Activated naive CD4-positive, alpha-beta T cell treated with anti-CD3 and anti-CD28 coated beads, Interleukin-2, amount 10 ng/mL, durations not matched to agents 7 days and 5 days (primary cell): ENCODE measurements at regions not wholly inside any gene's neighbourhood (a gene's known extent, or its start where the extent isn't known, plus 50 kb on each side); places are given as distances from the start of the nearest gene placed in this dataset.
"Not testable (repeated sequence)": the region's sequence is repeated elsewhere in the genome, so short reads cannot be mapped to it uniquely, and the experiment has no call there.

ENCODE experiments used
- CTCF ChIA-PET: fragments of 350-600 bp; sonication (Branson Sonifier 250); formaldehyde crosslinking; loops from one replicate; lab custom pipeline; 2021; ENCODE audit warnings: antibody characterized with exemption; lab: Charles Lee
- DNase-seq: peaks from one replicate; pipeline ENCODE4 v3.0.0-alpha.2; 2020
- H3K27ac Mint-ChIP-seq: one replicate; pipeline ENCODE4 v1.8.0; 2021; ENCODE audit warnings: mild to moderate bottlenecking, moderate library complexity, mixed read lengths
- H3K27me3 Mint-ChIP-seq: one replicate; pipeline ENCODE4 v1.8.0; 2021; ENCODE audit warnings: mild to moderate bottlenecking, mixed read lengths
- H3K36me3 Mint-ChIP-seq: one replicate; pipeline ENCODE4 v1.8.0; 2021; ENCODE audit warnings: mixed read lengths
- H3K4me1 Mint-ChIP-seq: one replicate; pipeline ENCODE4 v1.8.0; 2021; ENCODE audit warnings: mixed read lengths
- H3K4me3 Mint-ChIP-seq: one replicate; pipeline ENCODE4 v1.8.0; 2021; ENCODE audit warnings: mild to moderate bottlenecking, moderate library complexity, mixed read lengths
- H3K9me3 Mint-ChIP-seq: one replicate; pipeline ENCODE4 v1.8.0; 2021; ENCODE audit warnings: mixed read lengths

- H3K4me3 Mint-ChIP-seq: no peak overlapping the region
- no peaks in the 10 kb centered on the region for H3K27me3 Mint-ChIP-seq
- H3K4me1 Mint-ChIP-seq: no peaks in the 10 kb centered on the region
- CTCF ChIA-PET: no interaction called here
- H3K36me3 Mint-ChIP-seq: no peaks in the 10 kb centered on the region
- no peak overlapping the region for H3K27ac Mint-ChIP-seq
- no peaks in the 10 kb centered on the region for H3K9me3 Mint-ChIP-seq
- no peak for DNase-seq
Measured at GRCh38 chr4:23130845-23131244, 438.1 kb downstream of the GBA3 start.

- Mint-ChIP-seq H3K27ac (no peak overlapping the region), H3K4me1 (no peaks in the 10 kb centered on the region), H3K9me3 (no peaks in the 10 kb centered on the region), H3K27me3 (no peaks in the 10 kb centered on the region), H3K36me3 (no peaks in the 10 kb centered on the region), H3K4me3 (no peak overlapping the region)
- DNase-seq: no peak
- CTCF ChIA-PET: no interaction called here
Measured at GRCh38 chr4:23125118-23125517, 432.4 kb downstream of the GBA3 start.

- no peak overlapping the region for H3K27ac Mint-ChIP-seq
- DNase-seq: no peak
- no peaks in the 10 kb centered on the region for H3K27me3 Mint-ChIP-seq
- H3K9me3 Mint-ChIP-seq: no peaks in the 10 kb centered on the region
- no peak overlapping the region for H3K4me3 Mint-ChIP-seq
- CTCF ChIA-PET: no interaction called here
- no peaks in the 10 kb centered on the region for H3K4me1 Mint-ChIP-seq
- H3K36me3 Mint-ChIP-seq: no peaks in the 10 kb centered on the region
Measured at GRCh38 chr4:23122666-23123400, 430.1 kb downstream of the GBA3 start.

DNA sequence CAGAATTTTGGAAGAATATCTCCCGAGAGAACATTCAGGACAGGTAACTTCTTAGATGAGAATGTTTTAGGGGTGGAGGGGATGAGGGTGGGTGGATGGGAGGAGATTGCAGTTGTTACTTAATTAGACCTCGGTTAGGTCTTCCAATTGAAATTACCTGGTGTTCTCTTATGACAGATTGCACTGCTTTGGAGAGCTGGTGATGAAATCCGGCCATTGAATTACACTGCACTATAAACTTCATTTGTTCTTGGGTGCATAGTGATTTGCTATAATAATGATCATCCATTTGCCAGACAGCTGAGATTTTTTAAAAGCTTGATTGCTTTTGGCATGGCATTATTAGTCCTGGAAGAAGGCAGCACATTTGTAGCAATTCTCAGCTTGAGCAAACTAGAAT is 427.6 kb downstream of the GBA3 start:
- H3K4me3 Mint-ChIP-seq: no peak overlapping the region
- no peak overlapping the region for H3K27ac Mint-ChIP-seq
- no peaks in the 10 kb centered on the region for H3K9me3 Mint-ChIP-seq
- no peaks in the 10 kb centered on the region for H3K36me3 Mint-ChIP-seq
- no peaks in the 10 kb centered on the region for H3K4me1 Mint-ChIP-seq
- no peak for DNase-seq
- H3K27me3 Mint-ChIP-seq: no peaks in the 10 kb centered on the region
- CTCF ChIA-PET: interaction anchor here (0.8 kb wide), 1 partner anchor 9 kb away, joined by 3 read pairs; no protein-coding TSS in a partner anchor

- Mint-ChIP-seq H3K36me3 (no peaks in the 10 kb centered on the region), H3K4me1 (no peaks in the 10 kb centered on the region), H3K27me3 (no peaks in the 10 kb centered on the region), H3K27ac (no peak overlapping the region), H3K4me3 (no peak overlapping the region), H3K9me3 (no peaks in the 10 kb centered on the region)
- CTCF ChIA-PET: interaction anchor here (0.8 kb wide), 1 partner anchor 18 kb away, joined by 3 read pairs; no protein-coding TSS in a partner anchor
- DNase-seq: no peak
Measured at GRCh38 chr4:23117826-23118225, 425.1 kb downstream of the GBA3 start.

- no peak for DNase-seq
- H3K9me3 Mint-ChIP-seq: no peaks in the 10 kb centered on the region
- CTCF ChIA-PET: interaction anchor here (0.7 kb wide), 1 partner anchor 461 kb away, joined by 3 read pairs; no protein-coding TSS in a partner anchor
- H3K4me3 Mint-ChIP-seq: no peak overlapping the region
- H3K36me3 Mint-ChIP-seq: no peaks in the 10 kb centered on the region
- H3K27ac Mint-ChIP-seq: no peak overlapping the region
- H3K27me3 Mint-ChIP-seq: no peaks in the 10 kb centered on the region
- no peaks in the 10 kb centered on the region for H3K4me1 Mint-ChIP-seq
Measured at GRCh38 chr4:23114538-23114937, 421.8 kb downstream of the GBA3 start.

DNA sequence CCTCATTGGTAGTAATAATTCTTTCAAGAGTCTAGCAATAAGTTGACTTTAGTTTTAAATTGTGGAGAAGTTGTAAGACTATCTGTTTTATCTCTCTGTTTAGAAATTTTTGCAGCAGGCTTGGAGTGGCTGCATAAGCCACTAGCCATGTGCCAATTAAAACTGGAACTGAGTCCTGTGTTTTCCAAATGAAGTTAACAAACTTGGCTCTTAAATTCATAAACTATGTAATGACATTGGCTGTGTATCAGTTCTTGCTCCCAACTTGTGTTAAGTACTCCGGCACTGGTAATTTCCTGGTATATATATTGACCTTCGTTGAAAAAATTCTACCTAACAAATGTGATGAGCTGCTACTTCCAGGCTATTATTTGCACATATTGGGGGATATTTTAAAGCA is 420.4 kb downstream of the GBA3 start:
- no peak overlapping the region for H3K4me3 Mint-ChIP-seq
- CTCF ChIA-PET: no interaction called here
- no peaks in the 10 kb centered on the region for H3K36me3 Mint-ChIP-seq
- DNase-seq: no peak
- H3K27me3 Mint-ChIP-seq: no peaks in the 10 kb centered on the region
- no peaks in the 10 kb centered on the region for H3K4me1 Mint-ChIP-seq
- H3K27ac Mint-ChIP-seq: no peak overlapping the region
- H3K9me3 Mint-ChIP-seq: no peaks in the 10 kb centered on the region

GRCh38 chr4:23106516-23106915 is 413.8 kb downstream of the GBA3 start:
- Mint-ChIP-seq H3K27me3 (no peaks in the 10 kb centered on the region), H3K9me3 (no peaks in the 10 kb centered on the region), H3K36me3 (no peaks in the 10 kb centered on the region), H3K27ac (no peak overlapping the region), H3K4me1 (no peaks in the 10 kb centered on the region), H3K4me3 (no peak overlapping the region)
- CTCF ChIA-PET: no interaction called here
- DNase-seq: no peak

- H3K27me3 Mint-ChIP-seq: no peaks in the 10 kb centered on the region
- DNase-seq: no peak
- no peaks in the 10 kb centered on the region for H3K9me3 Mint-ChIP-seq
- no peak overlapping the region for H3K4me3 Mint-ChIP-seq
- no peak overlapping the region for H3K27ac Mint-ChIP-seq
- no peaks in the 10 kb centered on the region for H3K36me3 Mint-ChIP-seq
- CTCF ChIA-PET: no interaction called here
- no peaks in the 10 kb centered on the region for H3K4me1 Mint-ChIP-seq
Measured at GRCh38 chr4:23105759-23106370, 413.1 kb downstream of the GBA3 start.

- CTCF ChIA-PET: no interaction called here
- Mint-ChIP-seq H3K4me3 (no peak overlapping the region), H3K4me1 (no peaks in the 10 kb centered on the region), H3K27me3 (no peaks in the 10 kb centered on the region), H3K27ac (no peak overlapping the region), H3K9me3 (peaks cover 2% of the 10 kb centered on the region), H3K36me3 (no peaks in the 10 kb centered on the region)
- no peak for DNase-seq
Measured at GRCh38 chr4:23097251-23097650, 404.5 kb downstream of the GBA3 start.

DNA sequence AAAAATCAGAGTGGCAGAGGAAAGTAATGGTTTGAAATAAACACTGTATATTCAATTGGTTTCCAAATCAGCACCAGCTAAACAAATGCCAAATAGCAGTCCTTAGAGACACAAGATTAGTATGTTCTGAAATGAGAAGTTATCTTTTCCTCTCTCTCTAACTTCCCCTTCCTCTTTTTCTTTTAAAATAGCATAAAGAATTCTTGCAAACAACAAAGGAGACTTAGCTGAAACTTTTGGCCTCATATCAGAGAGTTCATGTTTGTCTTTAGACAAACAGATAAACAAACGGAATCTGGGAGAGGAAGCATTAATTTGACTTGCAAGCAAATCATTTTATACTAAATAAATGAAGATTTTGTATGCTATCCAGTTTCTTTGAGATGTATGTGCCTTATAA is 399.0 kb downstream of the GBA3 start:
- no peak overlapping the region for H3K4me3 Mint-ChIP-seq

DNA sequence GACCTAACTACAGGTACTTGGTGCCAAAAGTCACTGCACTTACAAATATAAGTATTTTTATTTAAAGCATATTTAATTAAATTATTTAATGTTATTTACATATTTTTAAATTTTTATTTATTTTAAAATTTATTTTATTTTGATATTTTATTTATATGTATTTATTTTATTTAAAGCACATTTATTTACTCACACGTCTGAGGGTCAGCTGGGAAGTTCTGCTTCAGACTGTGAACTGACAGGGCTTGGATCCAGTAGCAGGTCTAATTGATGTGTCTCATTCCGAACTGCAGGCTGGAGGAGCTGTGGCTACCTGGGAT is 392.5 kb downstream of the GBA3 start:
- H3K4me3 Mint-ChIP-seq: no peak overlapping the region

More for the DNA sequence above, 399.0 kb downstream of the GBA3 start:
- no peaks in the 10 kb centered on the region for H3K27me3 Mint-ChIP-seq
- peaks cover 2% of the 10 kb centered on the region for H3K9me3 Mint-ChIP-seq
- H3K36me3 Mint-ChIP-seq: no peaks in the 10 kb centered on the region
- DNase-seq: no peak
- no peaks in the 10 kb centered on the region for H3K4me1 Mint-ChIP-seq
- H3K27ac Mint-ChIP-seq: no peak overlapping the region
- CTCF ChIA-PET: interaction anchor here (0.6 kb wide), 1 partner anchor 10 kb away, joined by 4 read pairs; no protein-coding TSS in a partner anchor

GRCh38 chr4:23084559-23085248 is 392.0 kb downstream of the GBA3 start:
- peaks cover 12% of the 10 kb centered on the region for H3K9me3 Mint-ChIP-seq
- H3K27ac Mint-ChIP-seq: no peak overlapping the region
- H3K4me3 Mint-ChIP-seq: no peak overlapping the region
- no peaks in the 10 kb centered on the region for H3K27me3 Mint-ChIP-seq
- CTCF ChIA-PET: no interaction called here
- no peaks in the 10 kb centered on the region for H3K4me1 Mint-ChIP-seq
- DNase-seq: no peak
- peaks cover 1% of the 10 kb centered on the region for H3K36me3 Mint-ChIP-seq

More for the DNA sequence above, 392.5 kb downstream of the GBA3 start:
- Mint-ChIP-seq H3K4me1 (no peaks in the 10 kb centered on the region), H3K27ac (no peak overlapping the region), H3K36me3 (peaks cover 1% of the 10 kb centered on the region), H3K27me3 (no peaks in the 10 kb centered on the region), H3K9me3 (peaks cover 12% of the 10 kb centered on the region)
- CTCF ChIA-PET: no interaction called here
- DNase-seq: no peak

DNA sequence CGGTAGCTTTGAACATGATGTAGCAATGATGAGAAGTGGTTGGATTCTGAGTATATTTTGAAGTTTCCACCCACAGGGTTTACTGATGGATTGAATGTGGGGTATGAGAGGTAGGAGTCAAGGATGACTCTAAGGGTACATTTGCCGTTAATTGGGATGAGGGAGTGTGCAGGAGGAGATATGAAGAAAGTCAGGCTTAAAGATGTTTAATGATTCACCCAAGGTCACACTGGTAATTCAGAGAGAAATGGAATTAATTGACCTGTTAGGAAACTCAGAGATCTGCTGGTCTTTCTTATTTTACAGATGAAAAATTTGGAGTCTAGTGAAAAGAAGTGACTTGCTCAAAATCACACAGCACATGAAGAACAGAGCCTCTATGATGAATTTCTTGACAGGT is 390.7 kb downstream of the GBA3 start:
- Mint-ChIP-seq H3K4me1 (no peaks in the 10 kb centered on the region), H3K9me3 (peaks cover 14% of the 10 kb centered on the region), H3K36me3 (peaks cover 1% of the 10 kb centered on the region), H3K4me3 (no peak overlapping the region), H3K27ac (no peak overlapping the region), H3K27me3 (no peaks in the 10 kb centered on the region)
- DNase-seq: no peak
- CTCF ChIA-PET: no interaction called here

- H3K36me3 Mint-ChIP-seq, H3K27me3 Mint-ChIP-seq, CTCF ChIA-PET, H3K27ac Mint-ChIP-seq, H3K4me3 Mint-ChIP-seq, DNase-seq, H3K4me1 Mint-ChIP-seq: not testable (repeated sequence)
- peaks cover 15% of the 10 kb centered on the region for H3K9me3 Mint-ChIP-seq
Measured at GRCh38 chr4:23080171-23080570, 387.4 kb downstream of the GBA3 start.
